ENCODE measurements at regions not wholly inside any gene's neighbourhood (a gene's known extent, or its start where the extent isn't known, plus 50 kb on each side); places are given as distances from the start of the nearest gene placed in this dataset.

GRCh38 chr2:75328156-75328555 is 128.8 kb upstream of the TACR1 start:
- no peak for DNase-seq (ENCODE audit: low read depth, low spot score)

GRCh38 chr2:75327334-75327733 is 128.0 kb upstream of the TACR1 start:
- DNase-seq (ENCODE audit: low read depth, low spot score): no peak
- no peak overlapping the region for H3K27ac ChIP-seq

More at GRCh38 chr2:75328156-75328555, 128.8 kb upstream of the TACR1 start:
- no peak overlapping the region for H3K27ac ChIP-seq

- H3K27ac ChIP-seq: no peak overlapping the region
- DNase-seq (ENCODE audit: low read depth, low spot score): no peak
These were observed 127.3 kb upstream of the TACR1 start for GRCh38 chr2:75326645-75327044.

GRCh38 chr2:75325594-75325993 is 126.3 kb upstream of the TACR1 start:
- H3K27ac ChIP-seq: no peak overlapping the region
- no peak for DNase-seq (ENCODE audit: low read depth, low spot score)

GRCh38 chr2:75324861-75325284 is 125.6 kb upstream of the TACR1 start:
- no peak for DNase-seq (ENCODE audit: low read depth, low spot score)
- H3K27ac ChIP-seq: no peak overlapping the region

- H3K27ac ChIP-seq: no peak overlapping the region
- no peak for DNase-seq (ENCODE audit: low read depth, low spot score)
These were observed 124.8 kb upstream of the TACR1 start for GRCh38 chr2:75324141-75324540.

- DNase-seq (ENCODE audit: low read depth, low spot score): no peak
- no peak overlapping the region for H3K27ac ChIP-seq
These were observed 122.2 kb upstream of the TACR1 start for GRCh38 chr2:75321599-75321922.

GRCh38 chr2:75320898-75321598 is 121.7 kb upstream of the TACR1 start:
- no peak for DNase-seq (ENCODE audit: low read depth, low spot score)
- H3K27ac ChIP-seq: no peak overlapping the region

GRCh38 chr2:75319951-75320350 is 120.6 kb upstream of the TACR1 start:
- no peak for DNase-seq (ENCODE audit: low read depth, low spot score)

GRCh38 chr2:75317802-75318201 is 118.5 kb upstream of the TACR1 start:
- DNase-seq (ENCODE audit: low read depth, low spot score): no peak
- H3K27ac ChIP-seq: no peak overlapping the region

More at GRCh38 chr2:75319951-75320350, 120.6 kb upstream of the TACR1 start:
- no peak overlapping the region for H3K27ac ChIP-seq

GRCh38 chr2:75317316-75317715 is 118.0 kb upstream of the TACR1 start:
- no peak overlapping the region for H3K27ac ChIP-seq
- no peak for DNase-seq (ENCODE audit: low read depth, low spot score)

- DNase-seq (ENCODE audit: low read depth, low spot score): no peak
These were observed 116.1 kb upstream of the TACR1 start for GRCh38 chr2:75315436-75315835.

GRCh38 chr2:75311993-75312392 is 112.7 kb upstream of the TACR1 start:
- H3K27ac ChIP-seq: no peak overlapping the region
- DNase-seq (ENCODE audit: low read depth, low spot score): no peak

More at GRCh38 chr2:75315436-75315835, 116.1 kb upstream of the TACR1 start:
- no peak overlapping the region for H3K27ac ChIP-seq

GRCh38 chr2:75311521-75311920 is 112.2 kb upstream of the TACR1 start:
- no peak for DNase-seq (ENCODE audit: low read depth, low spot score)
- no peak overlapping the region for H3K27ac ChIP-seq

- no peak overlapping the region for H3K27ac ChIP-seq
- DNase-seq (ENCODE audit: low read depth, low spot score): no peak
These were observed 111.6 kb upstream of the TACR1 start for GRCh38 chr2:75310876-75311275.

GRCh38 chr2:75309596-75310463 is 110.5 kb upstream of the TACR1 start:
- no peak overlapping the region for H3K27ac ChIP-seq
- no peak for DNase-seq (ENCODE audit: low read depth, low spot score)

- DNase-seq (ENCODE audit: low read depth, low spot score): no peak
- no peak overlapping the region for H3K27ac ChIP-seq
These were observed 103.9 kb upstream of the TACR1 start for GRCh38 chr2:75303227-75303626.

GRCh38 chr2:75294362-75294761 is 95.0 kb upstream of the TACR1 start:
- no peak for DNase-seq (ENCODE audit: low read depth, low spot score)
- no peak overlapping the region for H3K27ac ChIP-seq

GRCh38 chr2:75292826-75293225 is 93.5 kb upstream of the TACR1 start:
- peak; percentile 51 for DNase-seq (ENCODE audit: low read depth, low spot score)

GRCh38 chr2:75290600-75291150 is 91.4 kb upstream of the TACR1 start:
- no peak overlapping the region for H3K27ac ChIP-seq
- no peak for DNase-seq (ENCODE audit: low read depth, low spot score)

More at GRCh38 chr2:75292826-75293225, 93.5 kb upstream of the TACR1 start:
- no peak overlapping the region for H3K27ac ChIP-seq

- H3K27ac ChIP-seq: no peak overlapping the region
- DNase-seq (ENCODE audit: low read depth, low spot score): no peak
These were observed 90.5 kb upstream of the TACR1 start for GRCh38 chr2:75289771-75290170.

Measured in epithelial cell of prostate (primary cell).